Lower leg skin (tissue), 3 donors: ENCODE measurements at regions not wholly inside any gene's neighbourhood (a gene's known extent, or its start where the extent isn't known, plus 50 kb on each side); places are given as distances from the start of the nearest gene placed in this dataset.

Source experiments
- CTCF ChIP-seq, 3 donors: fragments of 450-650 bp; IDR thresholded peaks; one replicate each; pipeline ENCODE4 v1.5.1; 2016; ENCODE audit warnings: antibody characterized with exemption in 3 of 3, mild to moderate bottlenecking in 3 of 3, moderate library complexity in 2 of 3
- POLR2A ChIP-seq, 2 donors: fragments of 450-650 bp; IDR thresholded peaks; one replicate each; pipeline ENCODE4 v1.6.1; 2016 to 2017; ENCODE audit warnings: antibody characterized with exemption in 2 of 2, mild to moderate bottlenecking in 1 of 2, moderate library complexity in 1 of 2

GRCh38 chr5:99617335-99617734 lies 688.5 kb upstream of the CHD1 start:
- TF ChIP-seq CTCF (IDR thresholded peaks at IDR 0.05) (no peak), POLR2A (IDR thresholded peaks at IDR 0.05) (no peak)
